ENCODE measurements at regions not wholly inside any gene's neighbourhood (a gene's known extent, or its start where the extent isn't known, plus 50 kb on each side); places are given as distances from the start of the nearest gene placed in this dataset.
"Not testable (repeated sequence)": the region's sequence is repeated elsewhere in the genome, so short reads cannot be mapped to it uniquely, and the experiment has no call there.

- intact Hi-C loops (cut with micrococcal nuclease): no loop called here
- DNase-seq: no peak
- Mint-ChIP-seq H3K4me1 (ENCODE audit: low read depth) (no peaks in the 10 kb centered on the region), H3K4me3 (no peak overlapping the region), H3K27ac (no peak overlapping the region), H3K27me3 (no peaks in the 10 kb centered on the region), H3K36me3 (no peaks in the 10 kb centered on the region), H3K9me3 (peaks cover 18% of the 10 kb centered on the region)
- CTCF ChIA-PET: no interaction called here
- POLR2A ChIA-PET: no interaction called here
Observed at GRCh38 chr17:53765609-53766008, 57.1 kb upstream of the KIF2B start.

DNA sequence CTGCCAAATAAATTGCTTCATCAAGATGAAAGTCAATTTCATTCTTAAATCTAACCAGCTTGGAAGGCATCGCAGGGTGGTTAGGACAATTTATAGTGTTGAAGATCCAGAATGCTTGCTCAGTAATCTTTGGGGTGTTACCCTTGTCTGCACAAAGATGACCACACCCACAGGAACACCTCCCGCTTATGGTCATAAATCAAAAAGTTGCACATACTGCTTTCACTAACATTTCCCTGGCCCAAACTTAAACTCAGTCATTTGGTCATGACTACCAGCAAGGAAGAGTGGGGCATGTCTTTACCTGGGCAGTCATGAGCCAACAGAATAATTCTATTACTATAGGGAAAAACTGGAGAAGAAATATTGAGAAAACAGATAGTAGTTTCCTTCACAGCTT, 57.6 kb upstream of the KIF2B start:
- peaks cover 18% of the 10 kb centered on the region for H3K9me3 Mint-ChIP-seq
- no peaks in the 10 kb centered on the region for H3K36me3 Mint-ChIP-seq
- POLR2A ChIA-PET: no interaction called here
- intact Hi-C loops (cut with micrococcal nuclease): no loop called here
- H3K4me3 Mint-ChIP-seq: no peak overlapping the region
- no peaks in the 10 kb centered on the region for H3K27me3 Mint-ChIP-seq
- no peak overlapping the region for H3K27ac Mint-ChIP-seq
- no peak for DNase-seq
- CTCF ChIA-PET: no interaction called here
- H3K4me1 Mint-ChIP-seq (ENCODE audit: low read depth): no peaks in the 10 kb centered on the region

DNA sequence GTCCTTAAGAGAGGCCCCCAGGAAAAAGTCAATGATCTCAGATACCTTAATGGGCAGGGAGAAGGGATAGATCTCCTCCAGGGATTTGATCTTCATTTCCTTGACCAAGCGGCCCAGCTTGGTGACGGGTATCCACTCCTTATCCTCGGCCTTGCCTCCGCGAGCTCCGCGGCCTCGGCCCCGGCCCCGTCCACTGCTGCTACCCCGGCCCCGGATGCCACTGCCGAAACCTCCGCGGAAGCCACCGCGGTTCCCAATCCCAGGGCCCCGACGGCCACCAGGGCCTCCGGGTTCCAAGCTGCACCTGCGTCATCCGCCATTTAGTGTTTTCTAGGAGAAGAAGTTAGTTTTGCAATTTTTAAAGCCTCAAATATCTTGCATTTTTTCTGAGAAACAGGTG, 65.2 kb upstream of the KIF2B start:
- no peaks in the 10 kb centered on the region for H3K36me3 Mint-ChIP-seq
- no peak overlapping the region for H3K4me3 Mint-ChIP-seq
- intact Hi-C loops (cut with micrococcal nuclease): no loop called here
- H3K27ac Mint-ChIP-seq: no peak overlapping the region
- no peaks in the 10 kb centered on the region for H3K9me3 Mint-ChIP-seq
- no peak for DNase-seq
- CTCF ChIA-PET: no interaction called here
- POLR2A ChIA-PET: no interaction called here
- H3K27me3 Mint-ChIP-seq: no peaks in the 10 kb centered on the region
- H3K4me1 Mint-ChIP-seq (ENCODE audit: low read depth): no peaks in the 10 kb centered on the region

GRCh38 chr17:53757116-53757515, 65.6 kb upstream of the KIF2B start:
- H3K4me3 Mint-ChIP-seq; H3K27ac Mint-ChIP-seq; intact Hi-C loops (cut with micrococcal nuclease); H3K4me1 Mint-ChIP-seq (ENCODE audit: low read depth); H3K9me3 Mint-ChIP-seq; POLR2A ChIA-PET; H3K27me3 Mint-ChIP-seq; CTCF ChIA-PET; DNase-seq; H3K36me3 Mint-ChIP-seq: not testable (repeated sequence)

- ChIA-PET POLR2A (no interaction called here), CTCF (no interaction called here)
- Mint-ChIP-seq H3K27ac (no peak overlapping the region), H3K4me1 (ENCODE audit: low read depth) (no peaks in the 10 kb centered on the region), H3K36me3 (no peaks in the 10 kb centered on the region), H3K9me3 (peaks cover 13% of the 10 kb centered on the region), H3K4me3 (no peak overlapping the region), H3K27me3 (no peaks in the 10 kb centered on the region)
- intact Hi-C loops (cut with micrococcal nuclease): no loop called here
- DNase-seq: no peak
Observed at GRCh38 chr17:53749178-53749577, 73.5 kb upstream of the KIF2B start.

DNA sequence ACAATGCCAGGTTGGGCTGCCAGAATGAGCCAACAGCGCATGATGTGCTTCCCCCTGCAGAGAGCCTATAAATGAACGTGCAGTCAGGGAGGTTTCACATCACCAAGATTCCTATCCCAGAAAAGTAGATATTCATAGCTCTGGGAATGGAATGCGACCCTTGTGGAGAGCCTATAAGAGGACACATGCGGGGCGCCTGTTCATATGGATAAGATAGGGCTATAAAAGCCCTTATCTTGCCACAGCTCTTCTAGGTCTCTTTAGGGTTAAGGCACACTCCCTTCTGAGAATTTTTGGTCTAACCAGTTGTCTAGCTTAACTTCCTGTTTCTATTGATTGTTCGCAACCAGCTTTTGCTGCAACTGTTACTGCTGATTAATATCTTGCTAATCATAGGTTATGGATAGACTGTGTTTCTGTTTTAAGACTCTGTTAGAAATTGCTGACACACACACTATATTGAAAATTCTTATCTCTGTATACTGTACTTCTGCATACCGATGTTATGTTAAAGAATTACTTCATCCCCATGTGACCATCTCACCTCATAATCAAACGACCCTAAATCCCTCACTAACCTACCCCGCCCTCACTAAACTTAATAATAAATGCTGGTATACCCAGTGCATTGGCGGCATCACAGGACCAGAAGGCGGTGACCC, 74.4 kb upstream of the KIF2B start:
- H3K27ac Mint-ChIP-seq; H3K4me1 Mint-ChIP-seq (ENCODE audit: low read depth); CTCF ChIA-PET; POLR2A ChIA-PET; H3K36me3 Mint-ChIP-seq; DNase-seq; intact Hi-C loops (cut with micrococcal nuclease); H3K27me3 Mint-ChIP-seq; H3K4me3 Mint-ChIP-seq: not testable (repeated sequence)
- H3K9me3 Mint-ChIP-seq: peaks cover 13% of the 10 kb centered on the region

GRCh38 chr17:53740312-53740711, 82.4 kb upstream of the KIF2B start:
- no peak overlapping the region for H3K27ac Mint-ChIP-seq
- H3K27me3 Mint-ChIP-seq: no peaks in the 10 kb centered on the region
- H3K36me3 Mint-ChIP-seq: no peaks in the 10 kb centered on the region
- H3K4me1 Mint-ChIP-seq (ENCODE audit: low read depth): no peaks in the 10 kb centered on the region
- ChIA-PET POLR2A (no interaction called here), CTCF (no interaction called here)
- no peak overlapping the region for H3K4me3 Mint-ChIP-seq
- no peak for DNase-seq
- peaks cover 11% of the 10 kb centered on the region for H3K9me3 Mint-ChIP-seq
- intact Hi-C loops (cut with micrococcal nuclease): no loop called here

- ChIA-PET POLR2A (no interaction called here), CTCF (no interaction called here)
- H3K4me3 Mint-ChIP-seq: no peak overlapping the region
- intact Hi-C loops (cut with micrococcal nuclease): no loop called here
- no peak for DNase-seq
- H3K36me3 Mint-ChIP-seq: no peaks in the 10 kb centered on the region
- H3K27ac Mint-ChIP-seq: no peak overlapping the region
- no peaks in the 10 kb centered on the region for H3K27me3 Mint-ChIP-seq
- H3K4me1 Mint-ChIP-seq (ENCODE audit: low read depth): no peaks in the 10 kb centered on the region
- peaks cover 15% of the 10 kb centered on the region for H3K9me3 Mint-ChIP-seq
Observed at GRCh38 chr17:53736516-53737240, 86.0 kb upstream of the KIF2B start.

DNA sequence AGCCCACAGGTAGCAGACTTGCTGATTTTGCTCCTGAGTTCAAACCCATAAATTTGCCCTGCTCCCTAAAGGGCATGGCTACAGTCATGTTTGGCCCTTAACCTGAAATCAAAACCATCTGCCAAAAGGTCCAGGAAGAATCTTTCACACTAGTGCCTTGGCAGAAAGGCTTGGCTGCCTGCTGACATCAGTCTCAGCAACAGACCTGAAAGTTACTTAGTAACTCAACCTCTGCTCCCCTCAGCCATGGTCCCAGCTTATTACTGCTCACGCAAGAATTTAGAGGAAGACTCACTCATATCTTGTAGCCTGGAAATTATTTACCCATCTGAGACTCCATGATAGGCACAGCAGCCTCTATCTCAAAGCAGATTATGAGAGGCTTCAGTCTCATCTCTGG, 98.0 kb upstream of the KIF2B start:
- Mint-ChIP-seq H3K36me3 (no peaks in the 10 kb centered on the region), H3K27ac (no peak overlapping the region), H3K27me3 (no peaks in the 10 kb centered on the region), H3K4me1 (ENCODE audit: low read depth) (no peaks in the 10 kb centered on the region), H3K4me3 (no peak overlapping the region), H3K9me3 (peaks cover 10% of the 10 kb centered on the region)
- no peak for DNase-seq
- ChIA-PET CTCF (no interaction called here), POLR2A (no interaction called here)
- intact Hi-C loops (cut with micrococcal nuclease): no loop called here

GRCh38 chr17:53722407-53722806, 100.3 kb upstream of the KIF2B start:
- H3K9me3 Mint-ChIP-seq: peaks cover 4% of the 10 kb centered on the region
- no peak overlapping the region for H3K27ac Mint-ChIP-seq
- H3K27me3 Mint-ChIP-seq: no peaks in the 10 kb centered on the region
- intact Hi-C loops (cut with micrococcal nuclease): no loop called here
- CTCF ChIA-PET: no interaction called here
- no peaks in the 10 kb centered on the region for H3K36me3 Mint-ChIP-seq
- DNase-seq: no peak
- no peak overlapping the region for H3K4me3 Mint-ChIP-seq
- no peaks in the 10 kb centered on the region for H3K4me1 Mint-ChIP-seq (ENCODE audit: low read depth)
- POLR2A ChIA-PET: no interaction called here

GRCh38 chr17:53721101-53721500, 101.6 kb upstream of the KIF2B start:
- Mint-ChIP-seq H3K4me1 (ENCODE audit: low read depth) (no peaks in the 10 kb centered on the region), H3K4me3 (no peak overlapping the region), H3K27me3 (no peaks in the 10 kb centered on the region), H3K9me3 (peaks cover 5% of the 10 kb centered on the region), H3K27ac (no peak overlapping the region), H3K36me3 (no peaks in the 10 kb centered on the region)
- intact Hi-C loops (cut with micrococcal nuclease): no loop called here
- POLR2A ChIA-PET: no interaction called here
- no peak for DNase-seq
- CTCF ChIA-PET: no interaction called here

DNA sequence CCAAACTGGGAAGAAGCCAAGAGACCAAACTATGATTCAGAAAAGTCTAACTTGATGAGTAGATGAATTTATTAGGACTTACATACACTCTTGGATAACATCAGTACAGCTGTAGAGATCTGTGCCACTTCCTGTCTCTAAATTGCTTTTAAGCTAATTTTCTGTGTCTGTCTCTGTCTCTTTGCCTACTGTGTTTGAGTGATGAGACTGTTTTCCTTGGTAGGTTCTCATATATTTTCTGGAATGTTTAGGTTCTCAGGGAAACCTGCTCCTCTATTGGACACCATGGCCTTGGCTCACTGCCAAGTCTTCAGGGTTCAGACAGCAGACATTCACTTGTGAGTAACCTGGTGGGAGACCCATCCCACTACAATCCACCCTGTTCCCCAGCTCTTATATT, 103.5 kb upstream of the KIF2B start:
- ChIA-PET POLR2A (no interaction called here), CTCF (no interaction called here)
- H3K36me3 Mint-ChIP-seq: no peaks in the 10 kb centered on the region
- H3K9me3 Mint-ChIP-seq: peaks cover 7% of the 10 kb centered on the region
- H3K4me1 Mint-ChIP-seq (ENCODE audit: low read depth): no peaks in the 10 kb centered on the region
- no peak for DNase-seq
- no peak overlapping the region for H3K4me3 Mint-ChIP-seq
- H3K27ac Mint-ChIP-seq: no peak overlapping the region
- no peaks in the 10 kb centered on the region for H3K27me3 Mint-ChIP-seq
- intact Hi-C loops (cut with micrococcal nuclease): no loop called here

DNA sequence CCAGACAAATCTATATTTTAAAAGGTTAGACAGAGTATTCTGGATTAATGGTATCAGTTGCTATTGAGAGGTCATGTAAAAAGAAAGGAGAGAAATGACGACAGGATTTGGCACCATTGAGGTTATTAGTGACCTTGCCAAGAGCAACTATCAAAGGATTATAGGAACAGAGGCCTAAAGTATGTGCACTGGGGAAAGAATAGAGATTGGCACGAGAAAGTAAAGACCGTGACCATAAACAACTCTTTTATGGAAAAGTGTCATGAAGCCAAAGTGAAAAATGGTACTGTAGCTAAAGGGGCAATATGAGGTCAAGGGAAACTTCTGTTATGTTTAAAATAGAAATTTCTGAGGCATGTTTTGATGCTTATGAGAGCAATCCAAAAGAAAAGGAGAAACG, 115.2 kb upstream of the KIF2B start:
- H3K36me3 Mint-ChIP-seq: no peaks in the 10 kb centered on the region
- ChIA-PET CTCF (no interaction called here), POLR2A (no interaction called here)
- H3K27ac Mint-ChIP-seq: no peak overlapping the region
- no peaks in the 10 kb centered on the region for H3K27me3 Mint-ChIP-seq
- H3K9me3 Mint-ChIP-seq: peaks cover 14% of the 10 kb centered on the region
- intact Hi-C loops (cut with micrococcal nuclease): no loop called here
- H3K4me1 Mint-ChIP-seq (ENCODE audit: low read depth): no peaks in the 10 kb centered on the region
- no peak overlapping the region for H3K4me3 Mint-ChIP-seq
- DNase-seq: no peak

Measured in activated CD4-positive, alpha-beta memory T cell treated with anti-CD3 and anti-CD28 coated beads for 36 hours (primary cell).